ENCODE measurements at regions not wholly inside any gene's neighbourhood (a gene's known extent, or its start where the extent isn't known, plus 50 kb on each side); places are given as distances from the start of the nearest gene placed in this dataset.

DNA sequence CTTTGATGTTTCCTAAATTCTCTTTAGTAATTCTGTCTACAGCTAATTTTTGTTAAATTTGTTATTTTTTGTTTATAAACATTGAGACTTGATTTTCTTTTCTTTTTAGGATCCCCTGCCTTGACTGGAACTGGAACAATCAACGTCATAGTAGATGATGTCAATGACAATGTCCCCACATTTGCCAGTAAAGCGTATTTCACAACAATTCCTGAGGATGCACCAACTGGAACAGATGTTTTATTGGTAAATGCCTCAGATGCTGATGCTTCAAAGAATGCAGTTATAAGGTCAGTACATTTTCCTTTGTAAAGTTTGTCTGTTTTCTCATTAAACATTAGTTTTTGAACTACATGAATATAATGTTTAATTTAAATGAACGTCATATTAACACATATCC lies 119.4 kb downstream of the FAT4 start:
- H2AFZ ChIP-seq (ENCODE audit: insufficient read depth, low read depth, low read length, poor library complexity, severe bottlenecking): no peak overlapping the region
- H3K27me3 Mint-ChIP-seq: no peaks in the 10 kb centered on the region
- no peaks in the 10 kb centered on the region for H3K9me3 ChIP-seq (ENCODE audit: control extremely low read depth in 1 of 3, control insufficient read depth in 2 of 3, insufficient read depth in 1 of 3, low read length in 2 of 3)
- intact Hi-C loops (cut with micrococcal nuclease): no loop called here
- H3K27me3 ChIP-seq (replicated peaks in 1 of 4; ENCODE audit: control extremely low read depth in 1 of 4, control insufficient read depth in 3 of 4, insufficient read depth in 4 of 4, low read length in 3 of 4): no peaks in the 10 kb centered on the region
- no peak overlapping the region for H3K27ac Mint-ChIP-seq
- no peak for DNase-seq
- no peaks in the 10 kb centered on the region for H3K4me1 Mint-ChIP-seq
- H3K4me3 ChIP-seq (ENCODE audit: control extremely low read depth in 1 of 5, extremely low read depth in 1 of 5, insufficient read depth in 1 of 5, low read depth in 2 of 5, low read length in 4 of 5): no peak overlapping the region
- H3K9ac ChIP-seq (ENCODE audit: low read length): no peak overlapping the region
- no peak for ATAC-seq (ENCODE audit: low read depth)
- no peak overlapping the region for H3K27ac ChIP-seq (ENCODE audit: low read length in 2 of 2)
- CTCF ChIA-PET: no interaction called here
- no peak for TF ChIP-seq EZH2 (IDR thresholded peaks at IDR 0.05; ENCODE audit: borderline replicate concordance, insufficient read depth, low read depth, low read length, poor library complexity, severe bottlenecking)
- TF ChIP-seq, protein P1, sequence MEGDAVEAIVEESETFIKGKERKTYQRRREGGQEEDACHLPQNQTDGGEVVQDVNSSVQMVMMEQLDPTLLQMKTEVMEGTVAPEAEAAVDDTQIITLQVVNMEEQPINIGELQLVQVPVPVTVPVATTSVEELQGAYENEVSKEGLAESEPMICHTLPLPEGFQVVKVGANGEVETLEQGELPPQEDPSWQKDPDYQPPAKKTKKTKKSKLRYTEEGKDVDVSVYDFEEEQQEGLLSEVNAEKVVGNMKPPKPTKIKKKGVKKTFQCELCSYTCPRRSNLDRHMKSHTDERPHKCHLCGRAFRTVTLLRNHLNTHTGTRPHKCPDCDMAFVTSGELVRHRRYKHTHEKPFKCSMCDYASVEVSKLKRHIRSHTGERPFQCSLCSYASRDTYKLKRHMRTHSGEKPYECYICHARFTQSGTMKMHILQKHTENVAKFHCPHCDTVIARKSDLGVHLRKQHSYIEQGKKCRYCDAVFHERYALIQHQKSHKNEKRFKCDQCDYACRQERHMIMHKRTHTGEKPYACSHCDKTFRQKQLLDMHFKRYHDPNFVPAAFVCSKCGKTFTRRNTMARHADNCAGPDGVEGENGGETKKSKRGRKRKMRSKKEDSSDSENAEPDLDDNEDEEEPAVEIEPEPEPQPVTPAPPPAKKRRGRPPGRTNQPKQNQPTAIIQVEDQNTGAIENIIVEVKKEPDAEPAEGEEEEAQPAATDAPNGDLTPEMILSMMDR (IDR thresholded peaks at IDR 0.05): no peak
- no peaks in the 10 kb centered on the region for H3K79me2 ChIP-seq (ENCODE audit: control insufficient read depth, insufficient read depth, low read length)
- no peaks in the 10 kb centered on the region for H3K4me1 ChIP-seq (ENCODE audit: control insufficient read depth in 2 of 2, insufficient read depth in 2 of 2, low read length in 2 of 2)
- POLR2A ChIA-PET: no interaction called here
- no peak overlapping the region for H3K4me3 Mint-ChIP-seq
- no peak overlapping the region for H3K4me2 ChIP-seq (replicated peaks; ENCODE audit: low read depth, low read length, poor library complexity, severe bottlenecking)
- H3K9me3 Mint-ChIP-seq (ENCODE audit: insufficient read depth): no peaks in the 10 kb centered on the region
- no peaks in the 10 kb centered on the region for H3K36me3 ChIP-seq (replicated peaks in 1 of 2; ENCODE audit: control extremely low read depth in 1 of 2, control insufficient read depth in 1 of 2, extremely low read depth in 1 of 2, insufficient read depth in 2 of 2, low read length in 1 of 2)
- 93% methylated on average over 2 of the region's 3 CpGs for WGBS (ENCODE audit: insufficient coverage)
- no peaks in the 10 kb centered on the region for H4K20me1 ChIP-seq (ENCODE audit: control insufficient read depth, insufficient read depth, low read length, poor library complexity, severe bottlenecking)

DNA sequence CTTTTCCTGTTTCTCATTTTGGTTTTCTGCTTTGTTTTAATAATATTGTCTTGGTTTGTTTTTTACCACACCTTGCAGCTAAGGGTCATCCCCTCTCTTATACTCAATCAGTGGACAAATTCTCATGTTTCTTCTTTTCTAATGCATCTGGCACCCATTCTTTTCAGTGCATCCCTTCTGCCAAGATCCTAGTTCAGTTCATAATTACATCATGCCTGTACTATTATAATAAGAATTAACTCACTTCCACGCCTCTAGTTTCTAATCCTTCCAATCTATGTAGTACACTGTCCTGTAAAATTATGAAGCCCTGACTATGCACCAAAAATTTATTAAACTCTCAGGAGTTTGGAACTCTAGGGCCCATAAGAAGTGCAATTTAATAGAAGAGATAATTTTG lies 126.1 kb downstream of the FAT4 start:
- H3K9me3 ChIP-seq (ENCODE audit: control extremely low read depth in 1 of 3, control insufficient read depth in 2 of 3, insufficient read depth in 1 of 3, low read length in 2 of 3): peaks cover 0 to 1% (median 0%) of the 10 kb centered on the region in 3 donors
- H3K4me1 ChIP-seq (ENCODE audit: control insufficient read depth in 2 of 2, insufficient read depth in 2 of 2, low read length in 2 of 2): no peaks in the 10 kb centered on the region
- intact Hi-C loops (cut with micrococcal nuclease): no loop called here
- Mint-ChIP-seq H3K9me3 (ENCODE audit: insufficient read depth) (no peaks in the 10 kb centered on the region), H3K4me1 (no peaks in the 10 kb centered on the region), H3K27ac (no peak overlapping the region), H3K4me3 (no peak overlapping the region), H3K27me3 (no peaks in the 10 kb centered on the region)
- H2AFZ ChIP-seq (ENCODE audit: insufficient read depth, low read depth, low read length, poor library complexity, severe bottlenecking): no peak overlapping the region
- H3K27ac ChIP-seq (ENCODE audit: low read length in 2 of 2): no peak overlapping the region
- no peak overlapping the region for H3K9ac ChIP-seq (ENCODE audit: low read length)
- DNase-seq (no peak), ATAC-seq (ENCODE audit: low read depth) (no peak)
- TF ChIP-seq EZH2 (IDR thresholded peaks at IDR 0.05; ENCODE audit: borderline replicate concordance, insufficient read depth, low read depth, low read length, poor library complexity, severe bottlenecking): no peak
- TF ChIP-seq, protein P1 (IDR thresholded peaks at IDR 0.05): no peak
- H3K36me3 ChIP-seq (replicated peaks in 1 of 2; ENCODE audit: control extremely low read depth in 1 of 2, control insufficient read depth in 1 of 2, extremely low read depth in 1 of 2, insufficient read depth in 2 of 2, low read length in 1 of 2): no peaks in the 10 kb centered on the region
- H3K4me2 ChIP-seq (replicated peaks; ENCODE audit: low read depth, low read length, poor library complexity, severe bottlenecking): no peak overlapping the region
- no CpG with 5 or more reads among the region's 1 CpG for WGBS (ENCODE audit: insufficient coverage)
- ChIA-PET CTCF (no interaction called here), POLR2A (no interaction called here)
- H3K4me3 ChIP-seq (ENCODE audit: control extremely low read depth in 1 of 5, extremely low read depth in 1 of 5, insufficient read depth in 1 of 5, low read depth in 2 of 5, low read length in 4 of 5): no peak overlapping the region
- H3K79me2 ChIP-seq (ENCODE audit: control insufficient read depth, insufficient read depth, low read length): no peaks in the 10 kb centered on the region
- H3K27me3 ChIP-seq (replicated peaks in 1 of 4; ENCODE audit: control extremely low read depth in 1 of 4, control insufficient read depth in 3 of 4, insufficient read depth in 4 of 4, low read length in 3 of 4): no peaks in the 10 kb centered on the region
- no peaks in the 10 kb centered on the region for H4K20me1 ChIP-seq (ENCODE audit: control insufficient read depth, insufficient read depth, low read length, poor library complexity, severe bottlenecking)

Measured in B cell (primary cell).